HCT116 (cell line): ENCODE measurements at regions not wholly inside any gene's neighbourhood (a gene's known extent, or its start where the extent isn't known, plus 50 kb on each side); places are given as distances from the start of the nearest gene placed in this dataset.

Experiments used
- ATAC-seq: fragments of 200-7000 bp; cut with Tn5 transposase; 2 replicates; pipeline ENCODE4 v1.9.1; 2020; ENCODE audit warnings: mild to moderate bottlenecking, moderate library complexity
- BruUV-seq: library from RNA; stranded (reverse); fragments of 400-500 nt; replicated peaks from 2 replicates; lab custom pipeline; 2021; lab: Mats Ljungman, UMichigan
- CTCF ChIA-PET: fragments of 300-600 bp; sonication (Branson Sonifier 250); formaldehyde crosslinking; loops from one replicate; lab custom pipeline; 2021; ENCODE audit warnings: antibody characterized with exemption; lab: Charles Lee
- POLR2A ChIA-PET: fragments of 300-600, 350-600 bp; sonication (Branson Sonifier 250); formaldehyde crosslinking; loops from one replicate; lab custom pipeline; 2021; ENCODE audit warnings: antibody characterized with exemption; lab: Charles Lee
- RAD21 ChIA-PET, 2 experiments: fragments of 300-600 bp; sonication (Branson Sonifier 250); formaldehyde crosslinking; loops; one replicate each; lab custom pipeline; 2023; ENCODE audit warnings: low total read pairs in 2 of 2; ENCODE audit not compliant: uncharacterized antibody in 2 of 2, unreplicated experiment in 2 of 2, low non-redundant PET in 1 of 2; lab: Charles Lee
- DNase-seq: peaks from one replicate; pipeline ENCODE4 v3.0.0-alpha.2; 2010; ENCODE audit warnings: low read depth, low spot score
- H2AFZ ChIP-seq: fragments of 200-600 bp; shearing (Covaris generic), sonication (generic); 2 replicates; pipeline ENCODE4 v1.6.1; 2017; ENCODE audit warnings: low read depth, mixed run types, mixed read lengths, antibody characterized with exemption, low read length; ENCODE audit not compliant: poor library complexity, severe bottlenecking
- H3K27ac ChIP-seq: 2 replicates; pipeline ENCODE4 v1.5.1; 2012; ENCODE audit warnings: low read depth, low read length
- H3K27me3 ChIP-seq: fragments of 200-600 bp; sonication (generic); 2 replicates; pipeline ENCODE4 v1.6.1; 2016; ENCODE audit warnings: mixed run types, low read length, mixed read lengths; ENCODE audit not compliant: insufficient read depth
- H3K36me3 ChIP-seq, 2 experiments: fragments of 200-500 bp in 1 of 2; fragments of 200-600 bp in 1 of 2; sonication (Bioruptor generic) in 1 of 2; sonication (generic) in 1 of 2; 2 replicates each; pipeline versions ENCODE4 v1.5.1 to v1.6.1; 2014 to 2016; ENCODE audit warnings: low read length in 2 of 2, inconsistent platforms in 1 of 2, mixed read lengths in 1 of 2, mixed run types in 1 of 2; ENCODE audit not compliant: insufficient read depth in 2 of 2, control insufficient read depth in 1 of 2
- H3K4me1 ChIP-seq, 2 experiments: fragments of 200-600 bp in 1 of 2; sonication (generic) in 1 of 2; 2 replicates each; pipeline versions ENCODE4 v1.5.1 to v1.6.1; 2012 to 2017; ENCODE audit warnings: low read length in 2 of 2, inconsistent platforms in 1 of 2, mild to moderate bottlenecking in 1 of 2, mixed read lengths in 1 of 2, mixed run types in 1 of 2, moderate library complexity in 1 of 2; ENCODE audit not compliant: insufficient read depth in 2 of 2, control insufficient read depth in 1 of 2
- H3K4me2 ChIP-seq: fragments of 200-600 bp; sonication (generic); 2 replicates; pipeline ENCODE4 v1.6.1; 2017; ENCODE audit warnings: mixed run types, low read length, mixed read lengths
- H3K4me3 ChIP-seq, 2 experiments: fragments of 200-600 bp in 1 of 2; sonication (generic) in 1 of 2; replicated peaks in 1 of 2; 2 replicates each; pipeline ENCODE4 v1.5.1; 2011 to 2016; ENCODE audit warnings: low read length in 2 of 2, control low read depth in 1 of 2, low read depth in 1 of 2, mild to moderate bottlenecking in 1 of 2, mixed read lengths in 1 of 2, mixed run types in 1 of 2
- H3K79me2 ChIP-seq: fragments of 200-600 bp; sonication (generic); 2 replicates; pipeline ENCODE4 v1.6.1; 2017; ENCODE audit warnings: mild to moderate bottlenecking, mixed run types, low read length, moderate library complexity, mixed read lengths; ENCODE audit not compliant: insufficient read depth
- H3K9ac ChIP-seq: fragments of 200-600 bp; sonication (generic); 2 replicates; pipeline ENCODE4 v1.6.1; 2016; ENCODE audit warnings: low read length, mixed read lengths
- H3K9me2 ChIP-seq: fragments of 200-600 bp; sonication (generic), shearing (Covaris generic); 2 replicates; pipeline ENCODE4 v1.6.1; 2017; ENCODE audit warnings: mixed run types, mild to moderate bottlenecking, moderate library complexity; ENCODE audit not compliant: insufficient read depth
- H3K9me3 ChIP-seq, 2 experiments: fragments of 200-500 bp in 1 of 2; fragments of 200-600 bp in 1 of 2; sonication (Bioruptor generic) in 1 of 2; sonication (generic) in 1 of 2; 2 replicates each; pipeline ENCODE4 v1.6.1; 2014 to 2017; ENCODE audit warnings: low read length in 2 of 2, mixed read lengths in 2 of 2, inconsistent platforms in 1 of 2, low read depth in 1 of 2, mild to moderate bottlenecking in 1 of 2, mixed run types in 1 of 2, moderate library complexity in 1 of 2; ENCODE audit not compliant: control insufficient read depth in 1 of 2, insufficient read depth in 1 of 2
- H4K20me1 ChIP-seq: fragments of 200-600 bp; sonication (generic), shearing (Covaris generic); 2 replicates; pipeline ENCODE4 v1.6.1; 2017; ENCODE audit warnings: mixed run types, mild to moderate bottlenecking, moderate library complexity; ENCODE audit not compliant: insufficient read depth
- ATF3 ChIP-seq: IDR thresholded peaks from 2 replicates; pipeline ENCODE4 v1.6.1; 2012
- CEBPB ChIP-seq: IDR thresholded peaks from 2 replicates; pipeline ENCODE4 v1.6.1; 2012; ENCODE audit warnings: low read depth
- EGR1 ChIP-seq: IDR thresholded peaks from 2 replicates; pipeline ENCODE4 v1.6.1; 2012; ENCODE audit warnings: low read depth
- EZH2 ChIP-seq: fragments of 200-600 bp; sonication (generic); IDR thresholded peaks from 2 replicates; pipeline ENCODE4 v1.6.1; 2017; ENCODE audit warnings: antibody characterized with exemption, mixed run types
- EZH2phosphoT487 ChIP-seq: fragments of 200-600 bp; IDR thresholded peaks from 2 replicates; pipeline ENCODE4 v1.6.1; 2018; ENCODE audit warnings: antibody characterized with exemption, borderline replicate concordance
- FOSL1 ChIP-seq: IDR thresholded peaks from 2 replicates; pipeline ENCODE4 v1.6.1; 2012; ENCODE audit warnings: low read depth
- JUND ChIP-seq: IDR thresholded peaks from 2 replicates; pipeline ENCODE4 v1.6.1; 2012
- POLR2A ChIP-seq: IDR thresholded peaks from 2 replicates; pipeline ENCODE4 v1.7.0; 2011; ENCODE audit warnings: borderline replicate concordance; ENCODE audit not compliant: insufficient read depth, insufficient read length; ENCODE audit errors: extremely low read depth
- POLR2AphosphoS5 ChIP-seq: IDR thresholded peaks from 2 replicates; pipeline ENCODE4 v1.6.1; 2011; ENCODE audit warnings: mild to moderate bottlenecking, low read depth, low read length, moderate library complexity
- RAD21 ChIP-seq: IDR thresholded peaks from 2 replicates; pipeline ENCODE4 v1.6.1; 2012; ENCODE audit warnings: low read depth, mild to moderate bottlenecking
- SIN3A ChIP-seq: IDR thresholded peaks from 2 replicates; pipeline ENCODE4 v1.6.1; 2012; ENCODE audit warnings: low read depth
- SRF ChIP-seq: IDR thresholded peaks from 2 replicates; pipeline ENCODE4 v1.6.1; 2012; ENCODE audit warnings: low read depth
- TCF7L2 ChIP-seq: IDR thresholded peaks from 2 replicates; pipeline ENCODE4 v1.7.0; 2011; ENCODE audit warnings: borderline replicate concordance, inconsistent platforms; ENCODE audit not compliant: insufficient read depth, insufficient read length; ENCODE audit errors: extremely low read depth
- ZBTB33 ChIP-seq: IDR thresholded peaks from 2 replicates; pipeline ENCODE4 v1.6.1; 2011; ENCODE audit warnings: mild to moderate bottlenecking, low read length, moderate library complexity; ENCODE audit not compliant: insufficient replicate concordance; ENCODE audit errors: extremely low read depth
- ZFX ChIP-seq: fragments of 450-650 bp; IDR thresholded peaks from 2 replicates; pipeline ENCODE4 v1.6.1; 2017
- ZNF274 ChIP-seq: fragments of 200-500 bp; sonication (Bioruptor generic); IDR thresholded peaks from 2 replicates; pipeline ENCODE4 v1.6.1; 2014; ENCODE audit warnings: mild to moderate bottlenecking, low read depth, low read length, inconsistent platforms
- intact Hi-C: fragments of 100-400 bp; cut with micrococcal nuclease; formaldehyde crosslinking; loops from 2 replicates; pipeline ENCODE4 v1.10.0; 2022
- TF ChIP-seq, protein P1 (sequence below): IDR thresholded peaks from 2 replicates; pipeline ENCODE4 v1.6.1; 2012
- TF ChIP-seq, protein P2 (sequence below): IDR thresholded peaks from 2 replicates; pipeline ENCODE4 v1.6.1; 2012; ENCODE audit warnings: low read depth
- TF ChIP-seq, protein P3 (sequence below), 3 experiments: fragments of 200-600 bp in 1 of 3; sonication (generic) in 1 of 3; IDR thresholded peaks in 2 of 3; conservative IDR thresholded peaks in 1 of 3; 2 replicates each; pipeline ENCODE4 v1.5.1; 2012 to 2017; ENCODE audit warnings: low read depth in 2 of 3, low read length in 2 of 3, antibody characterized with exemption in 1 of 3, borderline replicate concordance in 1 of 3, control low read depth in 1 of 3, mild to moderate bottlenecking in 1 of 3, mixed read lengths in 1 of 3, mixed run types in 1 of 3, moderate library complexity in 1 of 3; ENCODE audit not compliant: insufficient read depth in 1 of 3

- H3K4me2 ChIP-seq: no peak overlapping the region
- no peak overlapping the region for H3K9ac ChIP-seq
- H3K4me3 ChIP-seq: no peak overlapping the region
- CTCF ChIA-PET: no interaction called here
- DNase-seq (no peak), ATAC-seq (no peak)
- H3K27me3 ChIP-seq: peaks cover 40% of the 10 kb centered on the region
- no peaks in the 10 kb centered on the region for H3K9me2 ChIP-seq
- POLR2A ChIA-PET: no interaction called here
- no TSS peak for BruUV-seq
- no peaks in the 10 kb centered on the region for H3K9me3 ChIP-seq
- H2AFZ ChIP-seq: no peak overlapping the region
- no peak overlapping the region for H3K27ac ChIP-seq
- RAD21 ChIA-PET: no interaction called here
- intact Hi-C loops: no loop called here
- no peaks in the 10 kb centered on the region for H3K4me1 ChIP-seq
- H3K36me3 ChIP-seq: no peaks in the 10 kb centered on the region
- H4K20me1 ChIP-seq: no peaks in the 10 kb centered on the region
- H3K79me2 ChIP-seq: no peaks in the 10 kb centered on the region
- TF ChIP-seq ATF3 (no peak), ZFX (no peak), SIN3A (no peak), POLR2A (no peak), RAD21 (no peak), FOSL1 (no peak), JUND (no peak), EZH2phosphoT487 (no peak), SRF (no peak), POLR2AphosphoS5 (no peak), ZNF274 (no peak), ZBTB33 (no peak), TCF7L2 (no peak), CEBPB (no peak), EGR1 (no peak), EZH2 (no peak)
- TF ChIP-seq, protein P1, sequence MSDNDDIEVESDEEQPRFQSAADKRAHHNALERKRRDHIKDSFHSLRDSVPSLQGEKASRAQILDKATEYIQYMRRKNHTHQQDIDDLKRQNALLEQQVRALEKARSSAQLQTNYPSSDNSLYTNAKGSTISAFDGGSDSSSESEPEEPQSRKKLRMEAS: no peak
- TF ChIP-seq, protein P2, sequence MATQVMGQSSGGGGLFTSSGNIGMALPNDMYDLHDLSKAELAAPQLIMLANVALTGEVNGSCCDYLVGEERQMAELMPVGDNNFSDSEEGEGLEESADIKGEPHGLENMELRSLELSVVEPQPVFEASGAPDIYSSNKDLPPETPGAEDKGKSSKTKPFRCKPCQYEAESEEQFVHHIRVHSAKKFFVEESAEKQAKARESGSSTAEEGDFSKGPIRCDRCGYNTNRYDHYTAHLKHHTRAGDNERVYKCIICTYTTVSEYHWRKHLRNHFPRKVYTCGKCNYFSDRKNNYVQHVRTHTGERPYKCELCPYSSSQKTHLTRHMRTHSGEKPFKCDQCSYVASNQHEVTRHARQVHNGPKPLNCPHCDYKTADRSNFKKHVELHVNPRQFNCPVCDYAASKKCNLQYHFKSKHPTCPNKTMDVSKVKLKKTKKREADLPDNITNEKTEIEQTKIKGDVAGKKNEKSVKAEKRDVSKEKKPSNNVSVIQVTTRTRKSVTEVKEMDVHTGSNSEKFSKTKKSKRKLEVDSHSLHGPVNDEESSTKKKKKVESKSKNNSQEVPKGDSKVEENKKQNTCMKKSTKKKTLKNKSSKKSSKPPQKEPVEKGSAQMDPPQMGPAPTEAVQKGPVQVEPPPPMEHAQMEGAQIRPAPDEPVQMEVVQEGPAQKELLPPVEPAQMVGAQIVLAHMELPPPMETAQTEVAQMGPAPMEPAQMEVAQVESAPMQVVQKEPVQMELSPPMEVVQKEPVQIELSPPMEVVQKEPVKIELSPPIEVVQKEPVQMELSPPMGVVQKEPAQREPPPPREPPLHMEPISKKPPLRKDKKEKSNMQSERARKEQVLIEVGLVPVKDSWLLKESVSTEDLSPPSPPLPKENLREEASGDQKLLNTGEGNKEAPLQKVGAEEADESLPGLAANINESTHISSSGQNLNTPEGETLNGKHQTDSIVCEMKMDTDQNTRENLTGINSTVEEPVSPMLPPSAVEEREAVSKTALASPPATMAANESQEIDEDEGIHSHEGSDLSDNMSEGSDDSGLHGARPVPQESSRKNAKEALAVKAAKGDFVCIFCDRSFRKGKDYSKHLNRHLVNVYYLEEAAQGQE: no peak
- TF ChIP-seq, protein P3, sequence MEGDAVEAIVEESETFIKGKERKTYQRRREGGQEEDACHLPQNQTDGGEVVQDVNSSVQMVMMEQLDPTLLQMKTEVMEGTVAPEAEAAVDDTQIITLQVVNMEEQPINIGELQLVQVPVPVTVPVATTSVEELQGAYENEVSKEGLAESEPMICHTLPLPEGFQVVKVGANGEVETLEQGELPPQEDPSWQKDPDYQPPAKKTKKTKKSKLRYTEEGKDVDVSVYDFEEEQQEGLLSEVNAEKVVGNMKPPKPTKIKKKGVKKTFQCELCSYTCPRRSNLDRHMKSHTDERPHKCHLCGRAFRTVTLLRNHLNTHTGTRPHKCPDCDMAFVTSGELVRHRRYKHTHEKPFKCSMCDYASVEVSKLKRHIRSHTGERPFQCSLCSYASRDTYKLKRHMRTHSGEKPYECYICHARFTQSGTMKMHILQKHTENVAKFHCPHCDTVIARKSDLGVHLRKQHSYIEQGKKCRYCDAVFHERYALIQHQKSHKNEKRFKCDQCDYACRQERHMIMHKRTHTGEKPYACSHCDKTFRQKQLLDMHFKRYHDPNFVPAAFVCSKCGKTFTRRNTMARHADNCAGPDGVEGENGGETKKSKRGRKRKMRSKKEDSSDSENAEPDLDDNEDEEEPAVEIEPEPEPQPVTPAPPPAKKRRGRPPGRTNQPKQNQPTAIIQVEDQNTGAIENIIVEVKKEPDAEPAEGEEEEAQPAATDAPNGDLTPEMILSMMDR (IDR thresholded peaks at IDR 0.05 in 2 of 3, conservative IDR thresholded peaks at IDR 0.05 in 1 of 3; ENCODE audit: borderline replicate concordance in 1 of 3, insufficient read depth in 1 of 3, low read depth in 2 of 3, low read length in 2 of 3): no peak
Measured at GRCh38 chr20:48425321-48425720, 402.5 kb downstream of the PREX1 start.
